ENCODE measurements at regions not wholly inside any gene's neighbourhood (a gene's known extent, or its start where the extent isn't known, plus 50 kb on each side); places are given as distances from the start of the nearest gene placed in this dataset.

DNA sequence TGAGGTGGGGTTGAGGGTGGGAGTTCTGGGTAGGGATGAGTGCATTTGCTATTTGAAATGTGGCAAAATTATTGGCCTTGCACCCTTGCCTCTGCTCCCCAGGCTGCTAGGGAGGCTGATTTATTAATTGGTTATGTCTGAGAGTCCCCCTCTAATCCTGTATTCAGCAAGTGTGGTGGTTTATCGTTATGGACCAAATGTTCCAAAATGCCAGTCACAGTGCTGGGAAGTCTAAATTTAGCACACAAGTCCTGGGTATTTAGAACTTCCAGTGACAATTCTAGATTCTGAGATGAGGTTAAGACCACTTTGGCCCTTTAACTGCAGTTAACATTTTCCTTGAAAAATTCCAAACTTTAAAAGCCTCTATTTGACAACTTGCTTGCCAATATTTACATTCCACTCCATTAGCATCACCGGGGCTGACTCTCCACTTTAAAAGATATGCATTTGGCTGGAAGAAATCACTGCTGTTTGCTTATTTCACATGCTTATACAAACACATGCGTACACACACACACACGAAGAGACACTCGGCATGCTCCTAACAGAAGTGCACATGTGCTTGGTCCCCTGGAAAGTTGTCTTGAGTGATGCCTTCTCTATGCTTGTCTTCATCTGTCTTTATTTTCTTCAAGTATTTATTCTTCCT, 247.7 kb downstream of the IL20RB start:
- DNase-seq = no peak

DNA sequence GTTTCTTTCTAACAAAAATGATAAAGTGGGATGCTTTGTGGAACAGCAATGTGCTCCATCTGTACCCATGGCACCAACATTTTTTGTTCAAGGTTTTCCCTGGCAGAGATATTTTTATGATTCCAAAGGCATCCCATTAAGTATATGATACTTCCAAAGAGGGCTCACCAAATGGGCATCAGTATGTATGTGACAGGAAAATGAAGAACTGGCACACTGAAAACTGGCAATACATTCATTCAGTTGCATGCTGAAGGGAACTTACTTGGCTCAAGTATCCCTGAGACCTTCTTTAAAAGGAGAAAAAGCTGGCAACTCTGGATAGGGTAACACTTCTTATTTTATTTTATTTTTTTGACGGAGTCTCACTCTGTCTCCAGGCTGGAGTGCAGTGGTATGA, 249.8 kb downstream of the IL20RB start:
- DNase-seq = no peak

DNA sequence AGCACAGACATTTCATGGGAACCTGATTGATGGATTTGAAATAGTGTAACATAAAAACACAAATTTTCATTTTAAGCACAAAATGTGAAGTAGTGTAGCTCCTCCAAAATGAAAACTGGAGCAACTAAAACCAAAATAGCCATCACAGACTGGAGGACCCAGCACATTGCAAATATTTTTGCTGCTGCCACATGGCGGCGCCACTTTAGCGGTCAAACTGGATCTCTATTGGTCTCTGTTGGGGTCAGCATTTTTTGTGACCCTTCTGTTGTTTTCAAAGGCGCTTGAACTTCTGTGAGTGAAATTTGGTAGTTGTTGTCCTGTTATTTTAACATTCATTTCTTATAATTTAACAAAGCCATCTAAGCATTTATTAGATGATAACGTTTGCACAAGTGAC, 259.9 kb downstream of the IL20RB start:
- no peak for DNase-seq

DNA sequence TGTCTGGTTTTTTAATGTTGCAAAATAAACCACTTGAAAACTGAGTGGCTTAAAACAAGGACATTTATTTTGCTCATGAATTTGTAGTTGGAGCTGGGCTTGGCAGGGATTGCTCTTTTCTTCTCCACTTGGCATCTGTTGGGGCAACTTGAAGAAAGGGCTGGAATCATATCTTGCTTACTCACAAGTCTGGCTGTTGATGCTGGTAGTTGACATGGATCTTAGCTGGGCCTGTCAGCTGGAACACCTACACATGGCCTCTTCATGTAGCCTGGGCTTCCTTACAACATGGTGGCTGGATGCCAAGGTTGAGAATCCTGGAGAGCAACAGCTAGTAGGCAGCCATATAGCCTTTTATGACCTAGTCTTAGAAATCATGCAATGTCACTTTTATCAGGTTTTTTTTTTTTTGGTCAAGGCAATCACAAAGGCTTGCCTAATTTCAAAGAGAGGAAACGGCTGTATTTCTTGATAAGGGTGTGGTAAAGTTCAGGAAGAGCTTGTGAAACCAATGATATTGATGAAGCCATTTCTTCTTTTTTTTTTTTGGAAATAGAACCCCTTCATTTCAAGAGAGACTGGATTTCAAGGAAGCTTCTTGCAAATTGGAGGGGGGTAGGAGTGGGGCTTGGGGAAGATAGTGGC, 262.1 kb downstream of the IL20RB start:
- no peak for DNase-seq

DNA sequence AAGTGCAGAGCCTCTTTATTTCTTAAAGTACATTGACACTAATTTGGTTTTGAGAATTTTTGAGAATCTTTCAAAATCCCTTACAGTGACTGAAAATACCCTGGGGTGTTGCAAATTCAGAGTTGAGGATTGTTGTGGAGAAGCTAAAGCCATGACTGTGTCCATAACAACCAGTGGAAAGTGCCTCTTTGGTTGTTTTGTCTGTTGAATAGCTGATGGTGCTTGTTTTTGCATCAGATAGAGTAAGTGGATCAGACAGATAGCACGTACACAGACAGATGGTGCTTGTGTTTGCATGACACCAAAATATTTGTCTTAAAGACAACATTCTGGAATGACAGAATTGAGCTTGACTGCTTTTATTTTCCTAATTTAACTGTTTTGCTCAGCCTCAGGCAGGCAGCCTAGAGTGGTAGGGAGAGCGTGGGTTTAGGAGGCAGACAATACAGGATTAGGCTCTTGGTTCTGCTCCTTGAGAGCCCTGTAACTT, 265.0 kb downstream of the IL20RB start:
- no peak for DNase-seq

DNA sequence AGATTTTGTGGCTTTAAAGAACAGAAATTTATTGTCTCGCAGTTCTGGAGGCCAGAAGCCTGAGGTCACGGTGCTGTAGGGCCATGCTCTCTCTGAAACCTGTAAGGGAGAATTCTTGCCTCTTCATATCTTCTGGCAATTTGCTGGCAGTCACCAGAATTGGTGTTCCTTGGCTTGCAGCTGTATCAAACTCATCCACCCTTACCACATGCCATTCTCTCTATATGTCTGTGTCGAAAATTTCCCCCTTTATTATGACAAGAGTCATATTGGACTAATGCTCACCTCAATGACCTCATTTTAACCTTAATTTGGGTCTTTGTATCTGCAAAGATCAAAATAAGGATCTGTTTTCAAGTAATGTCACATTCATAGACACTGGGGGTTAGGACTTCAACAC, 266.7 kb downstream of the IL20RB start:
- DNase-seq = no peak

DNA sequence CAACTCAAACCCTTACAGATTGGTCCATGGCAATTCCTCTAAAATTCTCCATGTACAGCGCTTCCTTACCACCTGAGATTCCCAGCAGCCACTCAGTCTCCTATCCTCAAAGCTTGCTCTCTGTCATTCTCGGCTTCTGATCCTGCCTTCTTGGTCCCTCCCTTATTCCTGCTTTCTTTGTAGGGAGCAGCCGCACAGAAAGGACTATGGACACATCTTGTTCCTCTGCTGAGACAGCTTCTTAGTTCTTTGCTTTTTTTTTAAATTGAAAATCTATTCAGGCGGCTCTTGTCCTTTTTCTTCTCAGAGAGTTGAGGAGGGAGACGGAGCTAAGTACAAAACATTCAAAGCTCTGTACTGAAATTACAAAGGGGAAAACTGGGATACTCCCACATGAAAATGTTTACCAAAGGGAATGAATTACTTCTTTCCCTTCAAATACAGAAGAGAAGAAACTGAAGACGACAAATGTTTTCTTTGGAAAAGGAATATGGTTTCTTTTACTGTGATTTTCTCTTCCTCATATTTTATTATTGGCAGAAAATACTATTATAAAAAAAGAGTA, 285.1 kb downstream of the IL20RB start:
- DNase-seq = no peak

DNA sequence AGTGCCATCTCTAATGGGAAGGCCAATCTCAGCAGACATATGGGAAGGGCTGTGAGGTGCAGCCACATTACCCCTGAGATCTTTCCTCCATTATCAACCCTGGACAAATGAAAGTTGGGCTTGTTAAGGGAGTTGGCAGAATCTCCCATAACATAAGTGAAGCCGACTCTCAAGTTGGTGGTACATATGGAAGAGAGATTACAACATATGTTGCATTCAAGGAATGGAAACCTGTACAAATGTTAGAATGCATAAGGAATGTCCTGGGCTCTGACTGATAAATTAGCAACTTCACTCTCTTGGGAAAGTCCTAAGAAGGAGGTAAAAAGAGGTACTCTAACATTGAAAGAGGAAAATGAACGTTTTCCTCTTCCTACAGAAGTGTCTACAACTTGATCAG, 288.7 kb downstream of the IL20RB start:
- no peak for DNase-seq

DNA sequence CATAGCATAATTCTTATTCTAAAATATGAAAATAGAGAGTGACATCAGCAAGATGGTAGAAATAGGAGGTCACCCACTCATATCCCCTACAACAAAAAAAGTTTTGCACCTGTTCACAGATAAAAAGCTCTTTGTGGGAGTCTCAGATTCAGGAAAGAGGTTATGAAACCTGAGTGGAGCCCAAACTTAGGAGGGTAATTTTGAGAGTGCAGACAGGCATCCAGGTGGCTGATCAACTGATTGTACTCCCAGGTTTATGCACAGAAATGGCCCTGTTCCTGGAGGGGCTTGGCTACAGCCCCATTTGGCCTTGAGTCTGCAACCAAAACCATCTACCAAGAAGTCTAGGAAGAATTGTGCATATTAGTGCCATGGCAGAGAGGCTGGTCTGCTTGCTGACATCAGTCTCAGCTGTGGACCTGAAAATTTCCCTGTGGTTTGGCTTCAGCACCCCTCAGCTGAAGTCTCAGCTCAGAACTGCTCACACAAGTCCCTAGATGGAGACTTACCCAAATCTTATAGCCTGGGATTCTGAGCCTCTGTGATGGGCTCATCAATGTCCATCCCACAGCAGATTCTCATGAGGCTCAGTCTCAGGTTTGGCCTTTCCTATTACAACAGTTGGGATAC, 291.6 kb downstream of the IL20RB start:
- DNase-seq = no peak

DNA sequence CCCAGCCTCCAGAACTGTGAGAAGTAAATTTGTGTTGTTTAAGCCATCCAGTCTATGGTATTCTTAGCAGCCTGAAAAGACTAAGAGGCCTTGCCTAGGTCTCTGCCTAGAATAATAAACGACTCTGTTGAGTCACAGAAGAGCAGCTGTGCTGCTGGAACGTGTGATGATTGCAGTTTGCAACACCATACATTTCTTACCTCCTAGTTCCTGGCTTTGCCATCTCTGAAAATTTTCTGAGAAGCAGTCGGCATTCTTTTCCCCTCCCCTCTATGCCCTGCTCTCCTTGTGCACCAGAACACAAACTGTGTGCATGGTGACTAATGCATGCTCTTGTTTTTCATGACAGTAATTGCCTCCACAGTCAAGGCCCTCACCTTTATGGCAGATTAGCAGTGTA, 301.3 kb downstream of the IL20RB start:
- DNase-seq = no peak

DNA sequence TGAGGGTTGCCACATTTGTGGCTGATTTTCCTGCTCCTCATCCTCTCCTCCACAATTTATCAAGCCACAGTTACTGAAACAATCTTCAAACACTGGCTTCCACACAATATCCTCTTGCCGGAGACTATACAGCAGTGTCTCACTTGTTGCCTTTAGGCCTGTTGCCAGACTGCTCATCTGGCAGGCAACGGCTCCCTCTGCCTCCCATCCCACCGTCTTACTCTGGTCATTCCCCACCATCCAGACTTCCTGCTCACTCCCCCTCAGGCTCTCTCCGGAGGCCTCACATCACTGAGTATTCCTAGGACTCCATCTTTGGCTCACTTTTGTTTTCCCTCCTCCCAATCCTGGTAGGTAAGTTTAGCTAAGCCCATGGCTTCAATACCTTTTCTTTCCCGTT, 301.9 kb downstream of the IL20RB start:
- no peak for DNase-seq

DNA sequence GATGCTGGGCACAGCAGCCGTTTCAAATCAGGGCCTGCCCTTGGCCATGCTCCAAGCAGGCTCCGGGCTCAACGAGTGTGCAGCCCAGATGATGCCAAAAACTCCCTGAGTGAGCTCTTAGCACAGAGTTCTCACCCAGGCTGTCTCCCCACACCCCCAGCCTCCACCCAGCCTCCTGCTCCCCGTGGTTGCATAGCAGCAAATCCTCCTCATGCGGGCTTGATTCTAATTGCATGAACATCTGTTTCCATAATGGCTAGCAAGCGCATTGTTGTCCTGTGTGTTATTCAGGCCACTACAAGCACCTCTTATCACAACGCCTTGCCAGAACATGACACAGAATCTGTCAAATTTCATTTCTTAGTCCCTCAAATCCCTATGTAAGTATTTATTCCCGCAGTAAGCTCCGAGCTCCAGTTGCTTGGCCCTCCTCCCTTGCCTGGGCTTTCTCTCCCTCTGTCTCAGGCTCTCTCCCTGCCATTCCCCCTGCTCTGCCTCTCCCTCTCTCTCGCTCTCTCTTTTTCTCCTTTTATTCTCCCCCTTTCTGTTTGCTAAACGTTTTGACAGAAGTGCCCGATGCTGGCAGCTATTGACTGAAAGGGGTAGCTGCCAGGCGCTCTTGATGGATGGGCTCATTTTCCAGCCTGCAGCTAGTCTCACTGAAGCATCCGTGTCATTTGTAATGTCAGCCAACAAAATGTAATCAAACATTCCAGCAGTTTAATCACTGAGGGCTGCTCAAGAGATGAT, 306.5 kb downstream of the IL20RB start:
- no peak for DNase-seq

DNA sequence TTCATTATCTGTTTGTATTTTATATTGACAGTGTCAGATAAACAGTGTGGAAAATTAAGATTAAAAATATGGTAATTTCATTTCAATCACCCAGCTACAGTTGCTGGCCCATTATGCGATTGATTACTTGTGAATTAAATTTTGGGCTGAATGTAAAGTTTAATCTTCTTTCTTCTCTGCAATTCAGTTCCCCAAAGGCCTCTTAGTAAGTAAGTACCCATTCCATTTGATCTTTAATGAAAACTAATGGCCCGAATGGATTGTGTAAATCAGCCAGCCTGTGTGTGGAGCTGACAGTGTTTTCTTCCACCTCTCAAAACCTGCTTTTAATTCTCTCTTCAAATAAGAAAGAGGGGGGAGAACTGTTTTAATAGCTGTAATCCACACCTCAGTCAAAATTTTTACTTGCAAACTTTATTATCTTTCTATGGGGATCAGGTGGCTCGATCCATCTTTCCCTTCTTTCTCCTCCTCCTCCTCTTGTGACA, 307.1 kb downstream of the IL20RB start:
- no peak for DNase-seq

DNA sequence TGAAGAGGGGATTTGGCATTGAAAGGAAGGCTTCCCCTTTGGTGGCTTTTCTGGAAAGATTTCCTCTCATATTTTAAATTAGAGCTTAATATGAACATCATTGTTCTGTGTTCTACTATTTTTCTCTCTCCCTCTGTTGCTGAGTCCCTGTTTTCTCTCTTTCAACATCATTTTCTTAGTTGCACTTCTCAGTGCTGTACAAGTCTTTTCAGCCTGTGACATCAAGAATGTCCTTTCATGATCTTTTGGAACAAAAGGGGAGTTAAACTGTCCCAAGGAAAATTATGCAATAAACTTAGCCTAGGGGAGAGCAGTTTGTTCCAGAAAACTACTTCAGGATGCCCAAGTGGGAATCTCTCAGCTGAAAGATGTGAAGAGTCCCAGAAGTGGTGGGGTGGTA, 325.1 kb downstream of the IL20RB start:
- DNase-seq = no peak

DNA sequence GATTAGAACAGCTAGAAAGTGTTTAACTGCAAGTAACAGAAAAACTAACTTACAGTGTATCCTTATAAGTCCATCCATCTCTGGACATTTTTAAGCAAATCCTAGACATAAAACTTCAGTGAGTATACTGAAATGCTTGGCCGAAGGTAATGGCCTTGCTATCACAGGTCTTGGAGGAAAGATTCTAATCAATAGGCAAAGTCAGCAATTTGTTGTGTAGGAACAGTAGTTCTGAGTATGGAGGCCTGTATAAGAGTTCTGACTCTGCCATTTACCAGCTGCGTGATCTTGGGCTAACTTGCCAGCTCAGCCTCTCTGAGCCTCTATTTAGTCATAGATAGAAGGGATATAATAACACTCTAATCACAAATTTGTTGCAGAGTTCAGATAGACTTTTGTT, 328.1 kb downstream of the IL20RB start:
- DNase-seq = no peak

DNA sequence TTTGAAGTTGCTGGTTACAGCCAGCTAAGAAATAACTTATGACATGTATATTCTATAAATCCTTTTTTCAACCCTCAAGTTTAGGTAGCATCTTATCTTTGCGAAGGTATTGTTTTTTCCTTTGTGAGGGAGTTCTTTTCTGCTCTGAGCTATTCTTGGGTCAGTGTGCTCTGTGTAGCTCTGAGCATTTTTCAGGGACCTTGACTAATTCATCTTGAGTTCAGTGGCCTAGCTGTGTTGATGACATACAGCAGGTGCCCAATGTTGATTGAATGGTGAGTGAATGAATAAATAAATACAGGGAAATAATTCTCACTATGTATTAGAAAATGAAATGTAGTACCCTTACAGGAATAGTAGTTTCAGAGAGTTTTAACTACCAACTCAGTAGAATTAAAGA, 335.3 kb downstream of the IL20RB start:
- DNase-seq = no peak

DNA sequence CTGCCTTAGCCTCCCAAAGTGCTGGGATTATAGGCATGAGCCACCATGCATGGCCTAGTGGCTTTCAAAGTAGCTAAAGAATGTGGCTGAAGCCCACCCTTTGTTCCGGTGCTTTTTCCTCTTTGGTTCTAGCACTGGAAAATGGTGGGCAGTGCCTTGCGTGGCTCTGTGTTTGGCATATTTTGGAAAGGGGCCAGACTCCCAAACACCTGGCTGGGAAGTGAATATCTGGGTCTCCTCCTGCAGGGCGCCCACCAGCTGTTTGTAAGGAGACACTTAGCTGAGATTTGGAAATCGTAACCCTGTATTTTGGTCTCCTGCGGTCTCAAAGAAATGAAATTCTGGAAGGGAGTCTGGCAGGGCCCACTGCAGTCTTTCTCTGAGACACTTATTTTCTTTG, 336.4 kb downstream of the IL20RB start:
- no peak for DNase-seq

DNA sequence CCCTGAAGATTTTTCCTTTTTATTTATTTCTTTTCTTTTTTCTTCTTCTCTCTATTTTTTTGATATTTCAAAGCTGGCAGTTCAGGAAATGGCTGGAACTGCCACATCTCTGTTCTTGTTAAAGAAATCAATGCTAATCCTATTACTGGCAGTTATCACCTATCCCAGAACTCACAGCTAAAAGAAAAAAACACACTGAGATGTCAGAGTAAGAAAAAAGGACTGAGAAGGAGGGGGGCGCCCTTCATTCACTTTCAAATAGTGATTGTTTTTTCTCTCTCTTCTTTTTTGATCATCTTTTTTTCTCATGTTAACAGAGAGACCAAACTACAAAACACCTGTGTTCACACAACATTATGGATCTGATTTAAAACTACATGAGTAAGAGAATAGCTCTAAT, 337.1 kb downstream of the IL20RB start:
- DNase-seq = no peak

DNA sequence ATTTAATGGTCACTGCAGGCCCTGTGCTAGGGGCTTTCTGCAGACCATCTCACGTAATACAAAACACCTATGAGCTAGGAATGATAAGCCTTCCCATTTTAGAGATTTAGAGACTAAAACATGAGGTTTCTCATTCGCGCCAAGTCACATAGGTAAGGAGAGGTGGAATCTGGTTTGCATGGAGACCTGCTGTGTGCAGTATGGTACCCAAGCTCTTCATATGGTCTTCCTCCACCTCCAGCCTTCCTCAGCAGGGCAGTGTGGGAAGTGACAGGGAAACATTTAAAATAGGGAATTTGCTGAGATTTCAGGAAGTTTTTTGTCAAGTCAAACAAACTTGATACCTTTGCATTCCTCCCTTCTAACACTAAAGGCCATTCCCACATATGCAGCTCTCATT, 337.6 kb downstream of the IL20RB start:
- no peak for DNase-seq

DNA sequence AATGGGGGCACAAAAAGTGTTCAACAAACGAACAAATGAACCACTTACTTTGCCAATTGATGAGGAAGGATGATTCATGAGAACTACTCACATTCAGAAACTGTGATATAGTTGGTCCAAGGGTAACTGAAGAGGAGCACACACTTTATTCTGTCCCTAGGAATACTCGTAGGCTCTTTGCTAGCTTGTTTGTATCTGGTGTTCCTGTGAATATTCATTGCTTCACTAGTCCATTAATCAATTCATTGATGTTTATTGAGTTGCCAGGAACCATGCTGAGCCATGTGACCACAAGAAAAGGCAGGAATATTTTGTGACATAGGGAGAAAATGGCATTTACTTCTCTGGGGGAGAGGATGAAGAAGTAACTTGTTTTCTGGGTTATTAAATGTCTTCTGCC, 338.3 kb downstream of the IL20RB start:
- no peak for DNase-seq

DNA sequence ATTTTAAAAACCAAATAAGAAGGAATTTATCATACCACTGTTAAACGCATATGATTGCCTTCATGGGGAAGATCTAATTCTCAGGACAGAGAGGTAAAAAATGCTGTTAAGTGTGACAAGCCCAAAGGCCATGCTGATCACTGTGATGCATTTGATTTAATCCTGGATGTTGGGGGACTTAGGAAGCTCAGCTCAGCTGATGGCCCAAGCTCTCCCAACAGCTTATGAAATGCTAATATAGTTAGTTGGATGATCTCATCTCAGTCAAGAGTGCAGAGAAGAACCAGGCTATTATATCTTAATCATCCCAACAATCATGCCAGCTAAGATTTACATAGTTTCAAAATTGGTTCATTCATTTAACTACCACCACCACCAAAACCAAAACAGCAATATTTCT, 340.0 kb downstream of the IL20RB start:
- no peak for DNase-seq

DNA sequence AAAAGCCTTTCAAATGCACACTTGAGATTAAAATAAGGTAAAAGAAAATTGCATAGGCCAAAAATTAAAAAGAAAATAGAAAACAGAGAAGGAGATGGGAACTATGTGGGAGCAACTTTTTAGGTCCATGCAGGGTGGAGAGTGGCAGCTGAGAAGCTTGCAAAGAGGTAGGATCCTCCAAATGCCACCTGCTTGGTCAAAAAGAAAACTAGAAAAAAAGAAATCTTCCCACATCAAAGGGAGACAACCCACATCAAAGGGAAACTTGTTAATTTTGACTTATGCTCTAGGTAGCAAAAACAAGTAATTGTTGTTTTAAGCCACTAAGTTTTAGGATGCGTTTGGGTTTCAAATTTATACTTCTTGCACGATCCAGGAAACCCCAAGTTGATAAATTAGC, 342.9 kb downstream of the IL20RB start:
- DNase-seq = no peak
